DND-41 (cell line): ENCODE measurements at regions not wholly inside any gene's neighbourhood (a gene's known extent, or its start where the extent isn't known, plus 50 kb on each side); places are given as distances from the start of the nearest gene placed in this dataset.
"Not testable (repeated sequence)": the region's sequence is repeated elsewhere in the genome, so short reads cannot be mapped to it uniquely, and the experiment has no call there.

Experiments used
- ATAC-seq: fragments of 200-7000 bp; cut with Tn5 transposase; 3 replicates; pipeline ENCODE4 v1.9.1; 2021; ENCODE audit warnings: low read depth; ENCODE audit not compliant: insufficient read depth
- DNase-seq: peaks from one replicate; pipeline ENCODE4 v3.0.0-alpha.2; 2020
- H2AFZ ChIP-seq: 2 replicates; pipeline ENCODE4 v1.6.0; 2012; ENCODE audit warnings: low read depth, low read length
- H3K27ac ChIP-seq: 2 replicates; pipeline ENCODE4 v1.5.1; 2012; ENCODE audit warnings: low read length, inconsistent platforms
- H3K27me3 ChIP-seq: fragments of 200-600 bp; sonication (generic); 2 replicates; pipeline ENCODE4 v1.6.0; 2012; ENCODE audit warnings: low read length, mild to moderate bottlenecking, inconsistent platforms; ENCODE audit not compliant: insufficient read depth, poor library complexity
- H3K36me3 ChIP-seq: 2 replicates; pipeline ENCODE4 v1.5.1; 2012; ENCODE audit warnings: low read length, inconsistent platforms; ENCODE audit not compliant: insufficient read depth
- H3K4me1 ChIP-seq: 2 replicates; pipeline ENCODE4 v1.5.1; 2012; ENCODE audit warnings: mild to moderate bottlenecking, low read length; ENCODE audit not compliant: insufficient read depth
- H3K4me2 ChIP-seq: 2 replicates; pipeline ENCODE4 v1.6.0; 2012; ENCODE audit warnings: mild to moderate bottlenecking, moderate library complexity, low read length, inconsistent platforms; ENCODE audit not compliant: insufficient read depth
- H3K4me3 ChIP-seq, 2 experiments: fragments of 200-600 bp in 1 of 2; shearing (Covaris generic) in 1 of 2; 2 replicates each; pipeline ENCODE4 v1.5.1; 2012 to 2016; ENCODE audit warnings: inconsistent platforms in 2 of 2, low read length in 2 of 2, mild to moderate bottlenecking in 2 of 2, low read depth in 1 of 2, moderate library complexity in 1 of 2
- H3K79me2 ChIP-seq: 2 replicates; pipeline ENCODE4 v1.6.0; 2012; ENCODE audit warnings: low read length, inconsistent platforms; ENCODE audit not compliant: insufficient read depth
- H3K9ac ChIP-seq: 2 replicates; pipeline ENCODE4 v1.6.0; 2012; ENCODE audit warnings: low read depth, mild to moderate bottlenecking, inconsistent platforms, low read length, moderate library complexity
- H3K9me3 ChIP-seq: 2 replicates; pipeline ENCODE4 v1.5.1; 2012; ENCODE audit warnings: low read length, moderate library complexity, mild to moderate bottlenecking, inconsistent platforms; ENCODE audit not compliant: insufficient read depth, severe bottlenecking
- H4K20me1 ChIP-seq: 2 replicates; pipeline ENCODE4 v1.6.0; 2012; ENCODE audit warnings: low read length; ENCODE audit not compliant: insufficient read depth
- CTCF ChIP-seq: IDR thresholded peaks from 2 replicates; pipeline ENCODE4 v1.5.1; 2012; ENCODE audit warnings: borderline replicate concordance, low read length, moderate library complexity, mild to moderate bottlenecking; ENCODE audit not compliant: poor library complexity, severe bottlenecking; ENCODE audit errors: extremely low read depth
- EZH2 ChIP-seq: IDR thresholded peaks from 3 replicates; pipeline ENCODE4 v1.6.1; 2012; ENCODE audit warnings: borderline replicate concordance, low read depth, mild to moderate bottlenecking, moderate library complexity, low read length, inconsistent platforms; ENCODE audit not compliant: severe bottlenecking

- H3K79me2 ChIP-seq: no peaks in the 10 kb centered on the region
- H2AFZ ChIP-seq: no peak overlapping the region
- DNase-seq (no peak), ATAC-seq (no peak)
- no peaks in the 10 kb centered on the region for H3K27me3 ChIP-seq
- no peaks in the 10 kb centered on the region for H4K20me1 ChIP-seq
- H3K9me3 ChIP-seq: no peaks in the 10 kb centered on the region
- no peak overlapping the region for H3K4me3 ChIP-seq
- TF ChIP-seq EZH2 (no peak), CTCF (no peak)
- H3K9ac ChIP-seq: no peak overlapping the region
- H3K27ac ChIP-seq: no peak overlapping the region
- no peaks in the 10 kb centered on the region for H3K4me1 ChIP-seq
- H3K36me3 ChIP-seq: no peaks in the 10 kb centered on the region
- H3K4me2 ChIP-seq: no peak overlapping the region
Observed at GRCh38 chr5:89535411-89535810, 652.4 kb upstream of the MEF2C start.

- H3K9ac ChIP-seq: no peak overlapping the region
- no peaks in the 10 kb centered on the region for H4K20me1 ChIP-seq
- H3K4me3 ChIP-seq: no peak overlapping the region
- no peaks in the 10 kb centered on the region for H3K4me1 ChIP-seq
- H3K27me3 ChIP-seq: no peaks in the 10 kb centered on the region
- ATAC-seq: no peak
- H3K9me3 ChIP-seq: no peaks in the 10 kb centered on the region
- H3K27ac ChIP-seq: no peak overlapping the region
- H3K4me2 ChIP-seq: no peak overlapping the region
- no peak overlapping the region for H2AFZ ChIP-seq
- TF ChIP-seq EZH2 (no peak), CTCF (no peak)
- no peaks in the 10 kb centered on the region for H3K79me2 ChIP-seq
- DNase-seq: no peak
- H3K36me3 ChIP-seq: no peaks in the 10 kb centered on the region
Observed at GRCh38 chr5:89534331-89534730, 651.3 kb upstream of the MEF2C start.

GRCh38 chr5:89524785-89525184 is 641.8 kb upstream of the MEF2C start:
- Histone ChIP-seq H3K9me3 (no peaks in the 10 kb centered on the region), H3K27ac (no peak overlapping the region), H2AFZ (no peak overlapping the region), H3K79me2 (no peaks in the 10 kb centered on the region), H3K4me1 (no peaks in the 10 kb centered on the region), H3K36me3 (no peaks in the 10 kb centered on the region), H4K20me1 (no peaks in the 10 kb centered on the region), H3K4me3 (no peak overlapping the region), H3K9ac (no peak overlapping the region), H3K27me3 (no peaks in the 10 kb centered on the region), H3K4me2 (no peak overlapping the region)
- DNase-seq (no peak), ATAC-seq (no peak)
- no peak for TF ChIP-seq CTCF
- no peak for TF ChIP-seq EZH2

GRCh38 chr5:89523867-89524266 is 640.9 kb upstream of the MEF2C start:
- not testable (repeated sequence) for H3K27me3 ChIP-seq, H3K79me2 ChIP-seq, H2AFZ ChIP-seq, H4K20me1 ChIP-seq, DNase-seq, H3K4me1 ChIP-seq, H3K9ac ChIP-seq, H3K4me3 ChIP-seq, H3K27ac ChIP-seq, ATAC-seq, H3K36me3 ChIP-seq, H3K4me2 ChIP-seq, H3K9me3 ChIP-seq
